ENCODE measurements at regions not wholly inside any gene's neighbourhood (a gene's known extent, or its start where the extent isn't known, plus 50 kb on each side); places are given as distances from the start of the nearest gene placed in this dataset.
"Not testable (repeated sequence)": the region's sequence is repeated elsewhere in the genome, so short reads cannot be mapped to it uniquely, and the experiment has no call there.

DNA sequence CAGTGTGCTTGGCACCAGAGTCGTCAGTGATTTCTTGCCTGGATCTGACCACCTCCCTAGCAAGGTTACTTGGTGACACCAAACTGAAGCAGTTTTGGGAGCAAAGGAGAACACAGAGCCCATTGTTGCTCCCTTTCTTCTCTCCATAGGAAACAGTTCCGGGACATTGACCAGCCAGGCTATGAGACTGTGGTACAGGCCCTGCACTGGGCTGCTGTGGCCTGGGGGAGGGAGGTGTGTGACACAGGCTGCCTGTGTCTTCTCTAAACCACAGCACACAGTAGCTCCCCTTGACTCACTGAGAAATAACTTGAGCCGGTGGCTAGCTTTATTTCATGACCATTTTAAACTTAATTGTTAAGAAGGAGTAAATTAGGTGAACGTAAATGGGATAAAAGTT lies 214.8 kb upstream of the UBL3 start:
- no peak for DNase-seq (ENCODE audit: low read depth)

DNA sequence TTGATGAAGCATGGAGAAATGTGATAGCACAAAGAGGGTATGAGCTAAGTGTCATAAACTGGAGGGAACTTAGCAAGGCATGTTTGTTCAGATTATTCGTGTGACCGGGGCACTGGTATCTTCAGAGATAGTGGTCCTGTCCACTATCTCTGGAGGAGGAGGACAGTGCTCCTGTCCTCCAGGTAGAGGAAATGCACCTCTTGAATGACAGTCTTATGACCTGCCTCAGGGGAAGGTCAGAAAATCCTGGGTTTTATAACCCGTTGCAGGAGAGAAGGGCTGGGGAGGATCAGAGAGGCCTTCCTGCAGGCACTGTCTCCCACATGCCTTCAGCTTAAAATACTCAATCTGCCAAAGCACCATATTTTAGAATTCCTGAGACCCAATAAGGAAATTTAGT lies 213.5 kb upstream of the UBL3 start:
- no peak for DNase-seq (ENCODE audit: low read depth)

DNA sequence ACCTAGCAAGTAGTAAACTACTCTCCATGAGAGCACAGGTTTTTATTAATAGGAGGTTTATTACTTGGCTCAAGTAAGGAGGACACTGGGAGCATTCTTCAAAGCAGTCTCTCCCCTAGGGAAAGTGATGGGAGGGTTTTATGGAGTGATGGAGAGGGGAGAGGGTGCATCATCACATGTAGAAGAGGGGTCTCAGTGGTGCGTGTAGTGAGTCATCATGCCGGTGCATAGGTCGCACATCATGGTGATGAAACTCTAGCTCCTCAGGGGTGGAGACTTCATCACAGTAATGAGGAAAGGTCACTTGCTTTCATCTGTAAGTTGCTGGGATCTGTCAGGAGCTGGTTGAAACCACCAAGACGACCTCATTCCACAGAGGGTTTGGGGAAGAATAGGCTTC lies 210.8 kb upstream of the UBL3 start:
- no peak for DNase-seq (ENCODE audit: low read depth)

DNA sequence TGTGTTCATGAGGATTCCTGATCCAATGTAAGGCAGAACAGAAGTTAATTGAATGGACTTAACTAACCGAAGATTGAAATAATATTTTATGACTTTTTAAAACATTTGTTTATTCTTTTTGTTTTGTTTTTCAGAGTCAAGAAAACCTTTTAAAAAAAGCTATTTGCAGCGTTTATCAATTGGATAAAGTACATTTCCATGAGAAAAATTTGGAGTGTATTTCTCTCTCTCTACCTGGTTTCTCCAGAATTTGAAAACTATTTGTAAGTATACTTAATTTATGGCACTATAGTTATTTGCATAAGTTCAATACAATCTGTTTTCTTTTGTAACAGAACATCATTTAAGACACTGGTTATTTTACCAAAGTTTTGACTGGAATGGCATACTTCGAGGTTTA lies 208.0 kb upstream of the UBL3 start:
- DNase-seq (ENCODE audit: low read depth) = no peak

DNA sequence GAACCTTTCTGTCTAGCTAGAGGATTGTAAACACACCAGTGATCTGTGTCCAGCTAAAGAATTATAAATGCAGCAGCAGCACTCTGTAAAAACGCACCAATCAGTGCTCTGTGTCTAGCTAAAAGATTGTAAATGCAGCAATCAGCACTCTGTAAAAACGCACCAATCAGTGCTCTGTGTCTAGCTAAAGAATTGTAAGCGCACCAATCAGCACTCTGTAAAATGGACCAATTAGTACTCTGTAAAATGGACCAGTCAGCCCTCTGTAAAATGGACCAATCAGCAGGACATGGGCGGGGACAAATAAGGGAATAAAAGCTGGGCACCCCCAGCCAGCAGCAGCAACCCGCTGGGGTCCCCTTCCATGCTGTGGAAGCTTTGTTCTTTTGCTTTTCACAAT lies 204.1 kb upstream of the UBL3 start:
- not testable (repeated sequence) for DNase-seq (ENCODE audit: low read depth)

DNA sequence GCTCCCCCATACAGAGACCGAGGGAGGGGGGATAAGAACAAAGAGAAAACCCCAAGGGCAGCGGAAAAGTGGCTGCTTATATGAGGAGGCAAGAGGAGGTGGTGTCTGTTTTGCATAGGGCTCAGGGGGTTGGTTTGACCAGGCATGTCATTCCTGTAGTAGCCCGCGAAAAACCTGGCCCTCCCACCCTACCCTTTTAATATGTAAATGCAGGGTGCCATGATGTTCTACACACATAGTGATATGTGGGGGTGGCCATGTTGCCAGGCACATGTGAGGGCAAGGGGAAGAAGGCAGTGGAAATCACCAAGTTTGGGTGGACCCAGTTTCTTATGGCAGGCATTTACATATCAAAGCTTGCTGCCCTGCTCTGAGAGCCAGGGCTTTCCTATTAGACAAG lies 203.5 kb upstream of the UBL3 start:
- DNase-seq (ENCODE audit: low read depth) = no peak

DNA sequence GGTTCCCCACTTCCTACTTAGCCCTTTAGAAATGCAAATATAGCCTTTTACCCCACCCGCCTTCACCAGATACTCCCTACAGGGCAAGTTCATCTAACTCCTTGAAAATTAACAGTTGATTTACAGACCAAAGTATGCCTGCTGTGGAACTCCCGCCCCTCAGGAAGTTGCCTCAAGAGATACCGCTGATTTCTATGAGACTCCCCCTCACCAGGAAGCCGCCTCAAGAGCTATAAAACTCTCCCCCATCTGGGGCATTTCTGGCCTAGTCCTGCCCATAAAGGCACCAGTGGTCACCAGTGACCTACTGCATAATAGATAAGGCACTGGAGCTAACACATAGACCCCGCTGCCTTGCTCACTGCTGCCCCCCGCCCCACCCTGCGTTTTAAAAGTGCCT lies 201.7 kb upstream of the UBL3 start:
- DNase-seq (ENCODE audit: low read depth) = no peak

DNA sequence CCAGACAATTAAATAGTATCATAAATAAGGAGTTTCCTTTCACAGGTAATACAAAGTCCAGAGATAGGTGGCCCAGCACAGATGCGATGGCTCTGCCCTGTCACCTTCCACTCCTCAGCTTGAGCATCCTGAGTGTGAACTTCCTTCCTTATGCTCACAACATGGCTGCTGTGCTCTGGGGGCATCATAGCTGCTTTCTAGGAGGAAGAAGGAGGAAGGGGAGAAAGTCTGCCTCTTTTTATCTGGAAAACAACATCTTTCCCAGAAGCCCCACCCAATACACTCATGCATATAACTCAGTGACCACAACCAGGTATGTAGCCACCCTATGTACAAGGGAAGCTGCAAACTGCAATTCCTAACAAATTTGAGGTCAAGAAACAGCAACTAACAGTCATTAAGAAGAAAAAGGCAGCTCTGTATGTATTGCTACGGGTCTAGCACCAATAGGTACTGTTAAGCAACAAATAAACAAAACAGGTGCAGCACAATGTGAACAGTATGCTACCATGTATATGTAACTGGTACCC lies 201.2 kb upstream of the UBL3 start:
- no peak for DNase-seq (ENCODE audit: low read depth)

DNA sequence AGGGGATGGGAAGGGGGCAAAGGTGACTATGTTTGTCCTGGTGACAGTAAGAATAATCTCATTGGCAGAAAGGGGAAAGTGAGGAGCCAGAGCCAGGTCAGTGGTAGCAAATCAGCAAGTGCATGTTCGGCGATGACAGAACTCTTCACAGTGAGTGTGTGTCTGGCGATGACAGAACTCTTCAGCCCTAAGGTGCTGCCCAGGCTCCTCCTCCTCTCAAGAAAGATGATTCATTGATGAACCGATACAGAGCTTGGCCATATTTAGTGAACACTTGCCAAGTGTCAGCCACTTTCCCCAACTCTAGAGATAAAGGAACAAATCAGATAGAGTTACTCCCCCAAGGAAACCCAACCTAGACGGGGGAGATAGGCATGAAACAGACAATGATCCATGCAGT lies 199.3 kb upstream of the UBL3 start:
- no peak for DNase-seq (ENCODE audit: low read depth)

DNA sequence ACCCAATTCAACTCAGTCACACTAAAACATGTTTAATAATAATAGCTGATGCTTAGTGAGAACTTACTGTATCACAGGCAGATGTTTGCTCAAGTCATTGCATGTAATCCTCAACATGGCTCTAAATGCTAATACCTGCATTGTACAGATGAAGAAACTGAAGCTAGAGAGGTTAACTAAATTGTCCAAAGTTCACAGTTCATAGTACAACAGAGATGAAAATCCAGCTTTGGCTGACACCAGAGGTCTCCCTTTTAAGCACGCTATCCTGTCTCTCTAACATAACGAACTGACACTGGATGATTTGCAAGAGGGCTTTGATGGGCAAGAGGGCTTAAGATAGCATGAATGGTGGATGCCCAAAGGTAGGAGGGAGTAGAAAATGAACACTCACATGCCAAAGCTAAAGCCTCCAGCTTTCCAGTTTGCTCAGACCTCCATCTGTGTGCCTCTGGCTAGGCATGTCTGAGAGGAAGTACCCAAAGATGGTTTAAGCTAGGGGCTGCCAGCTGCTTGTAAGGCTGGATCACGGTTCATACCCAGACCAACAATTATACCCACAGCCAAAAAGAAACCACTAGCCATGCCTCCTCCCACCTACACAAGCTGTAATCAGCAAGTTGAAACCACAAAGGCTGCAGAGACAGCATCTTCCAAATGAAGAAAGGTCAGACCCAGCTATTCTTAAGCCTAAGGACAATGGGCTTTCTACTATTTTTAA lies 196.9 kb upstream of the UBL3 start:
- no peak for DNase-seq (ENCODE audit: low read depth)

DNA sequence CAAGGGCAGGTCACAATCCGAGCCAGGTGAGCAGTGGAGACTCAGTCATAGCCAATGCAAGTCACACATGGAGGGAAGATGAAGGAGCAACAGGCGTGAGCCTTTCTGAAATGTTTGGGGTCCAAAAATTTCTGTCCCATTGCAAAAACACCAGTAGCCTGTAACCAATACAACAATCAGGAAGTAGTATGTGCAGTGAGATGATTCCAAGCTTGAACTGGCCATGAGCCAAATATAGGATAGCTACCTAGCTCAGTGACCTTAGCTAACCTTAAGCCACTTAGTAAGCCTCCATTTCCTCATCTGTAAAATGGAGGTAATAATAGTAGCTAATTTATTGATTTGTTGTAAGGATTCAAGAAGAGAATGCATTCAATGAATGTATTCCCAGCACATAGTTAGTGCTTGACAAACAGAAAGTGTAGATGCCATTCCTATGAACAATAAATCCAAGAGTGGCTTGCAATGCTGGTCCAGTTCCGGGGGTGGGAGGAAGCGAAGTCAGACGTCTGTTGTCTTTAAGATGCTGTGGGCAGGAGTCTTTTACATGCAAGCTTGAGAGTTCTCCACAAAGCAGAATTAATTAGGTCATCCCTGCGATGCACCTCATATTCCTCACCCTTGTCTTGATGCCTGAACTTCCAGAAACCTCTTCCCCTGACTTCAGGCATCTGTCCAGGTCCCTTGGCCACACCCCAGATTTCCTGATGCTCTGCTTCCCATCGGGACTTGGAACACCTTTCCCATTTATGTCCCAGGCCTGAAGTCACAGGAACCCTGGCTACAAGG lies 195.7 kb upstream of the UBL3 start:
- DNase-seq (ENCODE audit: low read depth) = no peak

DNA sequence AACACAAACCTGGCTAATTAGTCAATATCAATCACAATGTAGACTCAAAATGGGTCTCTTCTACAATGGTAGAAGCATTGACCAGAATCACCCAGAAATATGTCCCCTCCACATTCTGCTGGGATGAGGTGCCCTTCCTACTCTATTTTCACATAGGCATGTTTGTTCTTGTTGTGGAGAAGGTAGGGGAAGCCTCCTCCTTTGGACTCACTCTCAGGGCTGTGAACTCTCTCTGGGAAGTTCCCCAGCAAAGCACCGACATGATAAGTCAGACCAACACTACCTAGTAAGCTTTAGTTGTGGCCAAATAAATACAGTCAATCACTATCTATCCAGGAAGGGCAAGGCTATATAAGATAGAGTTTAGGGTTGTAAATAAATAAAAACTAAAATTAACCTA lies 194.5 kb upstream of the UBL3 start:
- DNase-seq (ENCODE audit: low read depth) = no peak

DNA sequence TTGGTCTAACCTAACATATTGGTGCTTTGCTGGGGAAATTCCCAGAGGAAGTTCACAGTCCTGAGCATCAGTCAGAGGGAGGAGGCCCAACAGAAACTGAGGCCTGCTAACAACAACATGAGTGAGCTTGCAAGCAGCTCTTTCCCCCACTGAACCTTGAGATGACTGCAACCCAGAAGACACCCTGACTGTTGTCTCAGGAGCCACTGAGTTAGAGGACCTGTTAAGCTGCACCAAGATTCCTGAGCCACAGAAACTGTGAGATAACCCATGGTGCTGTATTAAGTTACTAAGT lies 193.2 kb upstream of the UBL3 start:
- DNase-seq (ENCODE audit: low read depth) = no peak

DNA sequence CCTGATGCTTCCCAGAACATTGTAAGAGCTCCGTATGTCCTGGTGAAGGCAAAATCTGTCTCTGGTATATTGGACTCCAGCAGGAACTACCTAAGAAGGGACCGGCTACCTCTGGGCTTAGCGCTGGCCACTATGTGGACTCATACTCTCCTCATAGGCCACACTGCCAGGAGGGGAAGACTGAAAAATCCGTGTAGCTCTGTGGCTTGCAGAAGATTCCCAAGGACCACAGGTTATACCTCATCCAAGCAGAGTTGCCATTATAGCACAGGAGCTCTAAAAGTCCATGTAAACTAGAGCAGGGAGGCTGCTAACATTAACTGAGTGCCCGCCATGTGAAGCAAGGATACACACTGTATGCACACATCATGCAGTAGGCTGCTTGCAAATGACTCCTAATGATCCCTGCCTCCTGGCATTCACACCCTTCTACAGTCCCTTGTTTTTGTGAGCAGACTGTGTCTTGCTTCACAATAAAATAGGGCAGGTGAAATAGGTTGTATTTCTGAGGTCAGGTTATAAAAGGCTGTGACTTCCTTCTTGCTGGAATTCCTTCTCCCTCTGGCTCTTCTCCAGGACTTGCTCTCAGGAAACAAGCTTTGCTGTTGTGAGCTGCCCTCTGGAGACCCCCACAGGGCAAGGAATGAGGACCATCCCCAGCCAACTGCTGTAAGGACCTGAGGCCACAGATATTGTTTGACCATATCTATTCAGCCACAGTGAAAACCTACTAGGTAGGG lies 192.6 kb upstream of the UBL3 start:
- DNase-seq (ENCODE audit: low read depth) = no peak

DNA sequence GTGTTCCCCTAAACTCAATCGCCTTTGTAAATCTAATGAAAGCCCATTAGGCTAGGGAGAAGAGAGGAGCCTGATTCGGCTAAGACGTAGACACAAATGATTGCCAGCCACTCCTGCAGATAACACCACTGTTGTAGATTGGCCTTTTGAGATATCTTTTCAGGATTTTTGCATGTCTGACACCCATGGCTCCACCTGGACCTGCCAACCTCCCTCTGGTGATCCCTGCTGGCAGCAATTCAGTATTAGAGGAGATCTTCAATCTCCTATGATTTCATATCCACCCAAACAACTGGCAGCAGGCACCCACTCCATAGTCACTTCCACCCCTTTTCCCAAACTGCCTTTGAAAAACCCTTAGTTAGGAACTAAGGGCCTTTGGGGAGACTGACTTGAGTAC lies 191.9 kb upstream of the UBL3 start:
- no peak for DNase-seq (ENCODE audit: low read depth)

DNA sequence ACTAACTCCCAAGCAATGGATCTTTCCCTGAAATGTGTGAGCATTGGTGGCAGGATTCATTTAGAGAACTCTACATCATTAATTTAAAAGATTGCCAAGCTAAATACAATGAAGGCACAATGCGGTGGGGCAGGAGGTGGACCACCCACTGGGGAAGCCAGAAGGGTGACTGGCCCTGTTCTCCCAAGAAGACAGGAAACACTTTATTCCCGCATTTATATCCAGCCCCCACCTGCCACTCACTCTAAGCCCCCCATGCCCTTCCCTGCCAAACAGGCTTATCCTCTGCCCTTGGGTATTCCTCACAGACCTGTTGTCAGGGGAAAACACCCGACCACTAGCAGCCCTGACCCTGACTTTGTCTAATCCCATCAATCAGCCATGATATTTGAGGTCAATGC lies 189.1 kb upstream of the UBL3 start:
- DNase-seq (ENCODE audit: low read depth) = no peak

DNA sequence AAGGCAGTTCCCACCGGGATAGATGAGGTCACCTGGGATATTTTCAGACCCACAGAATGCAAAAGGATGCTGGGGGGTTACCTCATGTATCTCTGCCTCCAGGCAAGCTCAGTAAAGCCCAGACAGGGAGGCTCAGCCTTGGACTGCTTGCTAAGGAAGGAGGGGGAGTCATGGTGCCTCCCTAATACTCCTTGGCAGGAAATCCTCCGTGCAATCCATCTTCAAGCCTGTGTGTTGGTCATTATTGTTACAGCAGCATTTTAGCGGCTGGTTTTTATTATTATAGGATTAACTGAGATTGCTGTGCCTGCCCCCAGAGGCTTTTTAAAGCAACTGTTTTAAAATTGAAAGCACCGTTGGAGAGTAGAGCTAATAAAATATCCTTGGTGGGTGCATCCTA lies 188.5 kb upstream of the UBL3 start:
- DNase-seq (ENCODE audit: low read depth) = no peak

DNA sequence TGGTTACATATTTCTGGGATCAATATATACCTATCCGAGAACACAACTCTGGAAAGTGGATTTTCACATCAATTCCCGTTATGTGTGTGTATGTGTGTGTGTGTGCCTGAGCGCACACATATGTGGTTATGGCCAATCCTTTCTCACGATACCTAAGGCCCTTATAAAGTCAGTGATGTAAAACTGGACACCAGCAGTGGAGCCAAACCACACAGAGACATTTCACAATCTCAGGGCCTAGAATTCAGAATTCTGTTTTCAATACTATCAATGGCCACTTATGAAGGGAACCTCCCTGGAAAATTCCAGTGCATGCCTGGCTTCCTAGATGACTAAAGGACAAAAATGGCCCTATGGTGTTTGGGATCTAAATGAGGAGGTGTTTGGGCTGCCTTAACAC lies 187.3 kb upstream of the UBL3 start:
- no peak for DNase-seq (ENCODE audit: low read depth)

DNA sequence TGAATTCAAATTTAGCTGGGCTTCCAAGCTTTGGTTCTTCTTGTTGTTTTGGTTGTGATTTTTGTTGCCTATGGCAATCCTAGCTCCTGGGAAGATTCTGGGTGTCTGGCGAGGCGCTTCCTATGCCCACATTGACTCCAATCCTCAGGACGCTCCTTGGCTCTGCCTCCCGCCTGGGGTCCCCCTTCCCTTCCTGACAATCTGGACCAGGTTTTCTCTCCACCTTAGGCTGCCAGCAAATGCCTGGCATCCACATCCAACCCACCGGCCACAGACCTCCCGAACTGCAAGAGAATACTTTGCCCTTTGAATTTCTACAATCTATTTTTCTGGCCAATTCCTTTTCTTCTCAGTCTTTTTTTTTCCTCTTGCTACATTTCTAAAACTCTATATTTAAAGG lies 186.9 kb upstream of the UBL3 start:
- DNase-seq (ENCODE audit: low read depth) = no peak

DNA sequence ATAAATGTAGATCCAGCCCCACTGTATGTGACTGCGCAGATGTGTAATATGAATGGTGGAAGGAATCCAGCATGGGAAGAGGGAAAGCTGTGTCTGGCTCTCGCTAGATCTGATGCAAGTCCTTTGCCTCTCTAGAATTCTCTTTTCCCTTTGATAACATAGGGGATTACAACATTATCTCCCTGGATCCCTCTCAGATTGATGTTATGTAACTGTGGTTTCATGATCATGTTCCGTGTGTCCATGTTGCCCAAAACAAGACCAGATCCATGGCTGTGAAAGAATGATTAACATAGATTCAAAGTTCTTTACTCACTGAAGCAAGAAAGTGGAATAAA lies 184.0 kb upstream of the UBL3 start:
- no peak for DNase-seq (ENCODE audit: low read depth)

DNA sequence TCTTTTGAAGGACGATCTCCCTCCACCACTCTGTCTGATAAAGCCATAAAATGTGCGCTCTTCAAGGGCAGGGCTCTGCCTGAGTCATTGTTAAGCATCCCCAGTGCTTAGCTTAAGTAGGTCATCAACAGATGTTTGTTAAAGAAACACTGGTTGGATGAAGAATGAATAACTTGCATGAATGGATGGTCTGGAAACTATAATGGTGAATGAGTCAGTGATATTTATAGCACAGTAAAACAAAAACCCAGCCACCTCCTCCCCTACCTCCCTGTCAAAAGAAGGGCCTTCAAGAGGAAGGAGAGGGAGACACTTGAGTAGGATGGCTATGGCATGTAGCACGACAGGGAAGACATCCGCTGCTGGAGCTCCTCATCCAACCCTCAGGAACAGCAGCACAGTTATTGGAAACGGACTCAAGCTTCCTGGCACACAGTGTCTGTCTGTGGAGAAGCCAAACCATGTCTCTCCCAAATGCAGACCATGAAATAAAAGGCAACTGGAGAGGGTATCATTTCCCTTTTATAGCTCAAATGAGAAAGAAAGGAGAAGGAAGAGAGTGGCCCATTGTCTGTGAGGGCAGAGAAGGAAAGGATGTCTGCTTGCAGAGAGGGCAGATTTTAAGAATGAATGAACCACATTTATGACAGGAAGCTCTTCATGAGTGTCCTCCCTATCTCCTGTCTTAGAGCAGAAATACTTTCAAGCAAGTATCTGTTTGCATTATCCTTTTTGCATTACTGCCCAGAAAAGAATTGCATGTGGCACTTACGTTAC lies 183.5 kb upstream of the UBL3 start:
- DNase-seq (ENCODE audit: low read depth) = no peak

DNA sequence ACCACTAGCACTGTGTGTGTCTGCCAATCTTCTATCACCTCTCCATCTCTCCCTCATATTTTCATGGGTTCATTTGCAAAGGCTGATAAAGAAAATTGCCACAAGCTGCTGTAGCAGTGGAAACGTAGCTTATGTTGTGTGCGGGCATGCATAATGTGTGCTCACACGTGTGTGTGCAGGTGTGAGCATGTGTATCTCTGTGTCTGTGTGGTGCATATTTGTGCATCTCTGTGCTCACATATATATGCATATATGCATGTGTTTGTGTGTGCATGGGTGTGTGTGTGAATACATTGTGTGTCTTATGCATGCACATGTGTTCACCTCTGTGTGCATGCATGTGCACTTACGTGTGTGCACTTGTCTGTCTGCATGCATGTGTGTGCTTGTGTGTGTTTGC lies 181.8 kb upstream of the UBL3 start:
- DNase-seq (ENCODE audit: low read depth) = no peak

DNA sequence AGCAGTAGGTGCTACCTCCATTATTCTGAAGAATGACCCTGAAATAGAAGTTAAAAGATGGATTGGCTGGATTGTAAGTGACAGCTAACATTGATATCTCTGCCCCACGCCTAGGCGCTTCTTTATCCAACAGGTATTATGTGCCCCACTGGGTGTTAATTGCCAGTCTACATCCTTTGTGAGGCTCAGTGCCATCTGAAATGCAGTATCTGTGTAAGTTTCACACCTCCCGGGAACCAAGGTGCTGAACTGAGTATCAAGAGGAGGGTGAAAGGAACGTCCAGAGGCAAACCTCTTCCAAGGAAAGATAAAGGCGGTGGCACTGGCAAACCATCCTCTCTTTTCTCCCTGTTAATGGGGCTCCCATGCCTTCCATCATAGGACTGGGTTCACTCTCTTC lies 181.1 kb upstream of the UBL3 start:
- no peak for DNase-seq (ENCODE audit: low read depth)

Data from stimulated activated CD8-positive, alpha-beta memory T cell treated with anti-CD3 and anti-CD28 coated beads, Interleukin-4, amount 100 ng/mL, for 24 hours (primary cell).